B cell (primary cell): ENCODE measurements at regions not wholly inside any gene's neighbourhood (a gene's known extent, or its start where the extent isn't known, plus 50 kb on each side); places are given as distances from the start of the nearest gene placed in this dataset.

Experiments used
- CTCF ChIP-seq: fragments of 200-600 bp; IDR thresholded peaks from one replicate; pipeline ENCODE4 v1.8.0; 2022; ENCODE audit warnings: antibody characterized with exemption, mild to moderate bottlenecking
- EZH2 ChIP-seq: IDR thresholded peaks from 2 replicates; pipeline ENCODE4 v1.6.1; 2012; ENCODE audit warnings: borderline replicate concordance, low read depth, mild to moderate bottlenecking, moderate library complexity, low read length; ENCODE audit not compliant: insufficient read depth, poor library complexity, severe bottlenecking

DNA sequence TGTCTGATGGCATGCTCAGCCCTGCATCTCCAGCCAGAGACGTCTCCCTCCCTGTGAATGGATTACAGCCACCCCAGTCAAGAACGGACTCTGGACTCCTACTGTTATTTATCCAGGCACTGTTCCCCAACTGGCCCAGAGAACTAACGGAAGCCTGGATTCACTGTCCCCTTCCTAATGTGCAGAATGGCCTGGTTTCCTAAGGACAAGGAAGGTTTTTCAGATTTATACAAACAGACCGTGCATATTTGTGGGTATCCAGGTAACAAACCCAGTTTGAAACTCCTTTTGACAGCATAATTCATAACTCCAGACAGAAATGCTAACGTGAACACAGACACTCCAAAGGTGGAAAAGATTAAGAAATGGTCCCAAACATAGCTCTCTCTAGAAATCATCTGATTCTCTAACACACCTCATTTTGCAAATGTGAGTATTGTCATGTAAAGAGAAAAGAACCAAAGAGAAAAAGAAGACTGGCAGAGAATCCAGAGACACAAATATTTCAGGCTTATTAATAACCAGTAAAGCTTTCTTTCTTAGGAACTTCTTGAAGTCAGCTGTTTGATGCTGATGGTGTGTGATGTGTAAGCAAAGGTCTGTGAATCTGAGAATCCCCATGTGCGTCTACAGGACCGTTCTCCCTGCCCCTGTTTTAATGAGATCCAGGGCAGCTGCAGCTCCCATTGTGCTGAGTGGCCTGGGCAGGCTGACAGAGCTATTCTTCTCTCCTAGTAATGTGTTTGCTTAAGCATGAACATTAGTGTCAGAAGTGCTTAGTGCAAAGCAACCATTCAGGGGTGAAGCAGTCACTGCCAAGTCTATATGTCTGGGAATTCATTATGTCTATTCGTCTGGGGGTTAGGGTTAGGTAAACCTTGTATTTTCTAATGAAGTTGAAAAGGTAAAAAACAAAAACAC is 86.8 kb upstream of the HIF1A start:
- no peak for TF ChIP-seq CTCF
- no peak for TF ChIP-seq EZH2
